Stimulated activated CD8-positive, alpha-beta memory T cell treated with anti-CD3 and anti-CD28 coated beads, Interleukin-4, amount 100 ng/mL, for 48 hours (primary cell): ENCODE measurements at regions not wholly inside any gene's neighbourhood (a gene's known extent, or its start where the extent isn't known, plus 50 kb on each side); places are given as distances from the start of the nearest gene placed in this dataset.

Experiments
- DNase-seq: peaks from one replicate; pipeline ENCODE4 v3.0.0-alpha.2; 2020

GRCh38 chr22:49079027-49079725 lies 748.5 kb downstream of the BRD1 start:
- DNase-seq: no peak

GRCh38 chr22:49078076-49078710 lies 749.5 kb downstream of the BRD1 start:
- no peak for DNase-seq

- DNase-seq: no peak
Measured at GRCh38 chr22:49077586-49077985, 750.1 kb downstream of the BRD1 start.

GRCh38 chr22:49077036-49077393 lies 750.7 kb downstream of the BRD1 start:
- DNase-seq: no peak

- DNase-seq: no peak
Measured at GRCh38 chr22:49076300-49077035, 751.2 kb downstream of the BRD1 start.

GRCh38 chr22:49075150-49075549 lies 752.5 kb downstream of the BRD1 start:
- DNase-seq: no peak

- no peak for DNase-seq
Measured at GRCh38 chr22:49073873-49074417, 753.7 kb downstream of the BRD1 start.

GRCh38 chr22:49072996-49073645 lies 754.6 kb downstream of the BRD1 start:
- DNase-seq: no peak

GRCh38 chr22:49070501-49070900 lies 757.2 kb downstream of the BRD1 start:
- no peak for DNase-seq

GRCh38 chr22:49068861-49069500 lies 758.7 kb downstream of the BRD1 start:
- no peak for DNase-seq

GRCh38 chr22:49067504-49067903 lies 760.2 kb downstream of the BRD1 start:
- no peak for DNase-seq

- no peak for DNase-seq
Measured at GRCh38 chr22:49066619-49067018, 761.1 kb downstream of the BRD1 start.

- no peak for DNase-seq
Measured at GRCh38 chr22:49064836-49065235, 762.8 kb downstream of the BRD1 start.

GRCh38 chr22:49063545-49063890 lies 764.2 kb downstream of the BRD1 start:
- DNase-seq: no peak

GRCh38 chr22:49062802-49063544 lies 764.7 kb downstream of the BRD1 start:
- no peak for DNase-seq

GRCh38 chr22:49062155-49062801 lies 765.4 kb downstream of the BRD1 start:
- DNase-seq: no peak

- no peak for DNase-seq
Measured at GRCh38 chr22:49057910-49058309, 769.8 kb downstream of the BRD1 start.

GRCh38 chr22:49056301-49056700 lies 771.4 kb downstream of the BRD1 start:
- DNase-seq: no peak

- DNase-seq: no peak
Measured at GRCh38 chr22:49055406-49055805, 772.3 kb downstream of the BRD1 start.

- no peak for DNase-seq
Measured at GRCh38 chr22:49053578-49053977, 774.1 kb downstream of the BRD1 start.

- no peak for DNase-seq
Measured at GRCh38 chr22:49052560-49052959, 775.1 kb downstream of the BRD1 start.
